Esophagus squamous epithelium (tissue), 5 donors: ENCODE measurements at regions not wholly inside any gene's neighbourhood (a gene's known extent, or its start where the extent isn't known, plus 50 kb on each side); places are given as distances from the start of the nearest gene placed in this dataset.

ENCODE experiments used
- DNase-seq: peaks from one replicate; lab custom pipeline; 2025; lab: John Stamatoyannopoulos, UW
- H3K27ac ChIP-seq, 4 donors: fragments of 200-600 bp; sonication (generic); one replicate each; pipeline ENCODE4 v1.5.1; 2016 to 2019; ENCODE audit warnings: mild to moderate bottlenecking in 1 of 4
- H3K27me3 ChIP-seq, 4 donors: fragments of 200-600 bp; sonication (generic); 1 replicate in 3 of 4; 2 replicates in 1 of 4; pipeline versions ENCODE4 v1.5.1 to v1.6.0; 2017 to 2021; ENCODE audit warnings: antibody characterized with exemption in 1 of 4
- H3K36me3 ChIP-seq, 3 donors: fragments of 200-600 bp; sonication (generic); one replicate each; pipeline ENCODE4 v1.5.1; 2016 to 2019
- H3K4me1 ChIP-seq, 3 donors: fragments of 200-600 bp; sonication (generic); one replicate each; pipeline ENCODE4 v1.5.1; 2017 to 2019
- H3K4me3 ChIP-seq, 4 donors: fragments of 200-600 bp; sonication (generic); 1 replicate in 3 of 4; 2 replicates in 1 of 4; pipeline ENCODE4 v1.5.1; 2016 to 2019; ENCODE audit warnings: mild to moderate bottlenecking in 2 of 4, moderate library complexity in 1 of 4
- H3K9me3 ChIP-seq, 3 donors: fragments of 200-600 bp; sonication (generic); one replicate each; pipeline ENCODE4 v1.5.1; 2016 to 2019
- CTCF ChIP-seq, 6 experiments: fragments of 450-650 bp in 4 of 6; fragments of 200-600 bp in 2 of 6; sonication (generic) in 2 of 6; IDR thresholded peaks; one replicate each; pipeline ENCODE4 v1.5.1; 2016 to 2019; ENCODE audit warnings: antibody characterized with exemption in 6 of 6, mild to moderate bottlenecking in 4 of 6, moderate library complexity in 4 of 6
- POLR2A ChIP-seq, 4 donors: fragments of 450-650 bp; IDR thresholded peaks; one replicate each; pipeline ENCODE4 v1.6.1; 2017; ENCODE audit warnings: antibody characterized with exemption in 4 of 4, mild to moderate bottlenecking in 4 of 4, moderate library complexity in 3 of 4
- WGBS, 2 donors: methylation state at CpG; one replicate each; pipeline ENCODE4 v1.1.5; 2018; 5-methylcytosine and 5-hydroxymethylcytosine counted together
- intact Hi-C: fragments of 100-400 bp; cut with DNase I; formaldehyde crosslinking; loops from one replicate; pipeline ENCODE4 v1.15.0; 2022
- donor health status: DM: yes; HTN: yes; CAD: no.

GRCh38 chr1:5231541-5232315 lies 577.3 kb downstream of the AJAP1 start:
- Histone ChIP-seq H3K27me3 (peaks cover 0 to 49% (median 0%) of the 10 kb centered on the region in 4 donors), H3K4me3 (no peak overlapping the region), H3K27ac (no peak overlapping the region), H3K9me3 (peaks cover 0 to 8% (median 0%) of the 10 kb centered on the region in 3 donors), H3K36me3 (no peaks in the 10 kb centered on the region), H3K4me1 (no peaks in the 10 kb centered on the region)
- WGBS, 2 donors, result 58 to 69% methylated on average over 2 of the region's 2 CpGs
- no peak for TF ChIP-seq CTCF (IDR thresholded peaks at IDR 0.05)
- TF ChIP-seq POLR2A (IDR thresholded peaks at IDR 0.05), result no peak
- intact Hi-C loops, result no loop called here
- no peak for DNase-seq

- Histone ChIP-seq H3K9me3 (no peaks in the 10 kb centered on the region), H3K4me3 (no peak overlapping the region), H3K27me3 (peaks cover 0 to 52% (median 0%) of the 10 kb centered on the region in 4 donors), H3K4me1 (no peaks in the 10 kb centered on the region), H3K27ac (no peak overlapping the region), H3K36me3 (no peaks in the 10 kb centered on the region)
- intact Hi-C loops, result no loop called here
- WGBS, 2 donors, result 73 to 79% methylated on average over 8 of the region's 8 CpGs
- no peak for TF ChIP-seq CTCF (IDR thresholded peaks at IDR 0.05)
- no peak for TF ChIP-seq POLR2A (IDR thresholded peaks at IDR 0.05)
- no peak for DNase-seq
Measured at GRCh38 chr1:5227114-5227513, 572.7 kb downstream of the AJAP1 start.

GRCh38 chr1:5225707-5226704 lies 571.6 kb downstream of the AJAP1 start:
- peaks cover 0 to 53% (median 0%) of the 10 kb centered on the region in 4 donors for H3K27me3 ChIP-seq
- no peak overlapping the region for H3K4me3 ChIP-seq
- H3K9me3 ChIP-seq, result no peaks in the 10 kb centered on the region
- DNase-seq, result no peak
- no peaks in the 10 kb centered on the region for H3K36me3 ChIP-seq
- H3K4me1 ChIP-seq, result no peaks in the 10 kb centered on the region
- 44 to 48% methylated on average over 16 to 18 of the region's 20 CpGs for WGBS, 2 donors
- no peak overlapping the region for H3K27ac ChIP-seq
- intact Hi-C loops, result no loop called here
- TF ChIP-seq CTCF (IDR thresholded peaks at IDR 0.05), result no peak
- no peak for TF ChIP-seq POLR2A (IDR thresholded peaks at IDR 0.05)

GRCh38 chr1:5223206-5223605 lies 568.8 kb downstream of the AJAP1 start:
- DNase-seq, result no peak
- Histone ChIP-seq H3K4me1 (no peaks in the 10 kb centered on the region), H3K9me3 (no peaks in the 10 kb centered on the region), H3K27ac (no peak overlapping the region), H3K36me3 (no peaks in the 10 kb centered on the region), H3K4me3 (no peak overlapping the region), H3K27me3 (peaks cover 0 to 50% (median 0%) of the 10 kb centered on the region in 4 donors)
- intact Hi-C loops, result no loop called here
- 59 to 73% methylated on average over 4 of the region's 4 CpGs for WGBS, 2 donors
- TF ChIP-seq POLR2A (IDR thresholded peaks at IDR 0.05) (no peak), CTCF (IDR thresholded peaks at IDR 0.05) (no peak)
